Epithelial cell of esophagus (primary cell): ENCODE measurements at regions not wholly inside any gene's neighbourhood (a gene's known extent, or its start where the extent isn't known, plus 50 kb on each side); places are given as distances from the start of the nearest gene placed in this dataset.

Source experiments
- DNase-seq: peaks from one replicate; pipeline ENCODE4 v3.0.0; 2010; ENCODE audit warnings: low read depth
- H3K4me3 ChIP-seq: 2 replicates; pipeline ENCODE4 v1.5.1; 2011; ENCODE audit warnings: mild to moderate bottlenecking, low read length, control low read depth
- CTCF ChIP-seq: IDR thresholded peaks from 2 replicates; pipeline ENCODE4 v1.5.1; 2011; ENCODE audit warnings: low read depth, mild to moderate bottlenecking, low read length, control low read depth, inconsistent platforms; ENCODE audit not compliant: insufficient read depth; ENCODE audit errors: missing control alignments

- TF ChIP-seq CTCF: no peak
- no peak overlapping the region for H3K4me3 ChIP-seq
- DNase-seq: peak; percentile 96
These were observed 90.8 kb upstream of the SLC10A2 start for GRCh38 chr13:103157016-103157415.

- DNase-seq: no peak
- TF ChIP-seq CTCF: no peak
These were observed 90.3 kb upstream of the SLC10A2 start for GRCh38 chr13:103156346-103156998.

GRCh38 chr13:103153466-103153865, 87.2 kb upstream of the SLC10A2 start:
- H3K4me3 ChIP-seq: no peak overlapping the region
- no peak for TF ChIP-seq CTCF
- no peak for DNase-seq

More at GRCh38 chr13:103156346-103156998, 90.3 kb upstream of the SLC10A2 start:
- no peak overlapping the region for H3K4me3 ChIP-seq

GRCh38 chr13:103147961-103148360, 81.7 kb upstream of the SLC10A2 start:
- H3K4me3 ChIP-seq: no peak overlapping the region
- TF ChIP-seq CTCF: no peak
- DNase-seq: no peak

GRCh38 chr13:103145442-103145841, 79.2 kb upstream of the SLC10A2 start:
- no peak for TF ChIP-seq CTCF
- peak; percentile 73 for DNase-seq
- no peak overlapping the region for H3K4me3 ChIP-seq

GRCh38 chr13:103143432-103143831, 77.2 kb upstream of the SLC10A2 start:
- no peak for TF ChIP-seq CTCF

GRCh38 chr13:103142151-103142550, 75.9 kb upstream of the SLC10A2 start:
- no peak overlapping the region for H3K4me3 ChIP-seq
- TF ChIP-seq CTCF: no peak
- DNase-seq: no peak

More at GRCh38 chr13:103143432-103143831, 77.2 kb upstream of the SLC10A2 start:
- no peak overlapping the region for H3K4me3 ChIP-seq
- DNase-seq: no peak
